GM12878 (cell line): ENCODE measurements at regions not wholly inside any gene's neighbourhood (a gene's known extent, or its start where the extent isn't known, plus 50 kb on each side); places are given as distances from the start of the nearest gene placed in this dataset.

Source experiments
- ATAC-seq: fragments of 200-7000 bp; cut with Tn5 transposase; 3 replicates; pipeline ENCODE4 v1.9.1; 2020; ENCODE audit warnings: mild to moderate bottlenecking, moderate library complexity
- BruUV-seq: library from RNA; stranded (reverse); fragments of 400-500 nt; replicated peaks from 2 replicates; lab custom pipeline; 2021; lab: Mats Ljungman, UMichigan
- CTCF ChIA-PET: fragments of 300-600 bp; sonication (Branson Sonifier 250); formaldehyde crosslinking; extraction: SDS; loops from one replicate; lab custom pipeline; 2021; ENCODE audit warnings: inconsistent platforms; lab: Yijun Ruan, JAX
- POLR2A ChIA-PET: fragments of 350-600 bp; formaldehyde crosslinking; extraction: SDS; loops from one replicate; lab custom pipeline; 2021; ENCODE audit warnings: inconsistent platforms; lab: Charles Lee
- RAD21 ChIA-PET: fragments of 300-600 bp; sonication (Branson Sonifier 250); formaldehyde crosslinking; loops from one replicate; lab custom pipeline; 2023; ENCODE audit warnings: antibody characterized with exemption; ENCODE audit not compliant: unreplicated experiment; lab: Charles Lee
- SMC1A ChIA-PET: fragments of 300-600 bp; sonication (Branson Sonifier 250); formaldehyde crosslinking; loops from one replicate; lab custom pipeline; 2023; ENCODE audit not compliant: unreplicated experiment, uncharacterized antibody; lab: Charles Lee
- DNase-seq: peaks from one replicate; pipeline ENCODE4 v3.0.0-alpha.2; 2011; ENCODE audit warnings: low read depth, low spot score
- FAIRE-seq: peaks from 3 replicates; lab custom pipeline; 2011; peaks lifted over from hg19 to GRCh38; lab: Jason Lieb, UNC
- H2AFZ ChIP-seq: 2 replicates; pipeline ENCODE4 v1.6.0; 2011; ENCODE audit warnings: low read depth, low read length, control low read depth; ENCODE audit not compliant: control insufficient read depth
- H3K27ac ChIP-seq: 2 replicates; pipeline ENCODE4 v1.5.1; 2011; ENCODE audit warnings: control low read depth; ENCODE audit not compliant: control insufficient read depth, insufficient read depth
- H3K27me3 ChIP-seq, 2 experiments: replicated peaks in 1 of 2; 2 replicates each; pipeline versions ENCODE4 v1.6.0 to v1.6.1; 2011; ENCODE audit warnings: low read length in 1 of 2; ENCODE audit not compliant: control insufficient read depth in 2 of 2, insufficient read depth in 2 of 2
- H3K36me3 ChIP-seq, 2 experiments: 2 replicates each; pipeline ENCODE4 v1.5.1; 2011; ENCODE audit warnings: low read length in 1 of 2; ENCODE audit not compliant: control insufficient read depth in 2 of 2, insufficient read depth in 2 of 2
- H3K4me1 ChIP-seq: 2 replicates; pipeline ENCODE4 v1.6.1; 2011; ENCODE audit warnings: mild to moderate bottlenecking, low read length, moderate library complexity, mixed read lengths; ENCODE audit not compliant: control insufficient read depth, insufficient read depth
- H3K4me2 ChIP-seq: 2 replicates; pipeline ENCODE4 v1.6.0; 2011; ENCODE audit warnings: control low read depth; ENCODE audit not compliant: control insufficient read depth, insufficient read depth
- H3K4me3 ChIP-seq: fragments of 200-600 bp; sonication (generic); 2 replicates; pipeline ENCODE4 v1.5.1; 2016
- H3K79me2 ChIP-seq: 2 replicates; pipeline ENCODE4 v1.6.0; 2011; ENCODE audit warnings: low read length; ENCODE audit not compliant: control insufficient read depth, insufficient read depth
- H3K9ac ChIP-seq: 2 replicates; pipeline ENCODE4 v1.8.0; 2011; ENCODE audit warnings: low read length, control low read depth, mixed read lengths; ENCODE audit not compliant: control insufficient read depth, insufficient read depth
- H3K9me3 ChIP-seq: replicated peaks from 3 replicates; pipeline ENCODE4 v1.5.1; 2011; ENCODE audit warnings: mild to moderate bottlenecking, low read length; ENCODE audit not compliant: control insufficient read depth, insufficient read depth
- H4K20me1 ChIP-seq: 2 replicates; pipeline ENCODE4 v1.6.0; 2011; ENCODE audit not compliant: control insufficient read depth, insufficient read depth
- E2F4 ChIP-seq: IDR thresholded peaks from 2 replicates; pipeline ENCODE4 v1.6.1; 2012; ENCODE audit warnings: low read depth, low read length, improper control_type of control experiment
- GATAD2B ChIP-seq: fragments of 450-650 bp; conservative IDR thresholded peaks from 2 replicates; pipeline ENCODE4 v1.6.1; 2017; ENCODE audit warnings: low read depth, mild to moderate bottlenecking, moderate library complexity
- HDAC6 ChIP-seq: fragments of 200-600 bp; sonication (generic); IDR thresholded peaks from one replicate; pipeline ENCODE4 v1.8.0; 2017; ENCODE audit warnings: antibody characterized with exemption; ENCODE audit not compliant: unreplicated experiment
- IKZF2 ChIP-seq, 2 experiments: fragments of 450-650 bp; IDR thresholded peaks; 2 replicates each; pipeline ENCODE4 v1.6.1; 2017; ENCODE audit warnings: mild to moderate bottlenecking in 2 of 2, moderate library complexity in 2 of 2
- MLLT1 ChIP-seq: fragments of 450-650 bp; IDR thresholded peaks from 2 replicates; pipeline ENCODE4 v1.6.1; 2016; ENCODE audit warnings: mild to moderate bottlenecking
- POLR2A ChIP-seq: IDR thresholded peaks from 2 replicates; pipeline ENCODE4 v1.6.1; 2011; ENCODE audit warnings: low read depth, mild to moderate bottlenecking, low read length
- SIN3A ChIP-seq: IDR thresholded peaks from 2 replicates; pipeline ENCODE4 v1.6.1; 2012; ENCODE audit warnings: low read depth, low read length, improper control_type of control experiment
- SMAD1 ChIP-seq: fragments of 450-650 bp; IDR thresholded peaks from 2 replicates; pipeline ENCODE4 v1.6.1; 2018; ENCODE audit warnings: mild to moderate bottlenecking, low read depth; ENCODE audit not compliant: partially characterized antibody
- SUPT20H ChIP-seq: IDR thresholded peaks from 2 replicates; pipeline ENCODE4 v1.6.1; 2011; ENCODE audit warnings: low read depth, mild to moderate bottlenecking, low read length, moderate library complexity, borderline replicate concordance; ENCODE audit not compliant: control insufficient read depth
- WRNIP1 ChIP-seq: IDR thresholded peaks from 2 replicates; pipeline ENCODE4 v1.6.1; 2011; ENCODE audit warnings: low read depth, low read length, improper control_type of control experiment, borderline replicate concordance
- ZBTB33 ChIP-seq: fragments of 450-650 bp; IDR thresholded peaks from 2 replicates; pipeline ENCODE4 v1.6.1; 2017; ENCODE audit warnings: mild to moderate bottlenecking
- ZNF217 ChIP-seq: fragments of 450-650 bp; IDR thresholded peaks from 2 replicates; pipeline ENCODE4 v1.6.1; 2017; ENCODE audit warnings: antibody characterized with exemption, mild to moderate bottlenecking
- ZNF622 ChIP-seq: fragments of 450-650 bp; IDR thresholded peaks from 2 replicates; pipeline ENCODE4 v1.6.1; 2017; ENCODE audit warnings: mild to moderate bottlenecking, inconsistent platforms
- ZSCAN29 ChIP-seq: fragments of 450-650 bp; IDR thresholded peaks from 2 replicates; pipeline ENCODE4 v1.6.1; 2017; ENCODE audit warnings: mild to moderate bottlenecking, moderate library complexity
- WGBS: methylation state at CpG from one replicate; pipeline ENCODE4 v1.1.6; 2016; ENCODE audit warnings: low lambda C conversion rate; ENCODE audit not compliant: insufficient replicate concordance, insufficient coverage; ENCODE audit errors: missing lambda C conversion rate; 5-methylcytosine and 5-hydroxymethylcytosine counted together
- in situ Hi-C: fragments of 300-500 bp; cut with MboI; formaldehyde crosslinking; loops from 9 replicates; pipeline ENCODE4 v1.14.3; 2018; ENCODE audit warnings: mixed read lengths
- intact Hi-C: fragments of 100-400 bp; cut with micrococcal nuclease; formaldehyde crosslinking; loops from one replicate; pipeline ENCODE4 v1.14.2; 2022; ENCODE audit not compliant: unreplicated experiment

DNA sequence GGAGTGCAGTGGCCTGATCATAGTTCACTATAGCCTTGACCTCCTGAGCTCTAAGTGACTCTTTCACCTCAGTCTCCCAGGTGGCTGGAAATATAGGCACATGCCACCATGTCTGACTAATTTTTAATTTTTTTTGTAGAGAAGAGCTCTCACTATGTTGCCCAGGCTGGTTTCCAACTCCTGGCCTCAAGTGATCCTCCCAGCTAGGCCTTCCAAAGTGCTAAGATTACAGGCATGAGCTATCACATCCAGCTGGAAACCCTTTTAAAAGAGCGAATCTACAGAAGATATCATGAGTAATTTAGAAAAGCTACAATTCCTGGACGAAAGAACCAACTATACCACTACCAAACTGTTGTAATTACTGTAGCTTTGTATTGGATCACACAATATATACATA is 394.4 kb upstream of the AUTS2 start (continued):
- TF ChIP-seq ZNF217, result no peak
- no peak for TF ChIP-seq HDAC6

- intact Hi-C loops, result no loop called here
- no peak for ATAC-seq
- no peak for FAIRE-seq
- Histone ChIP-seq H3K9ac (no peak overlapping the region), H3K9me3 (no peaks in the 10 kb centered on the region; the same call in 2 of the 3 replicates), H3K4me3 (no peak overlapping the region), H3K36me3 (no peaks in the 10 kb centered on the region), H3K27ac (no peak overlapping the region), H2AFZ (no peak overlapping the region), H3K79me2 (no peaks in the 10 kb centered on the region), H3K4me1 (no peaks in the 10 kb centered on the region), H3K27me3 (no peaks in the 10 kb centered on the region)
- no TSS peak for BruUV-seq
- DNase-seq, result no peak
- TF ChIP-seq MLLT1, result no peak
- no peak for TF ChIP-seq SUPT20H
- TF ChIP-seq, all 136 proteins: peak for 0
- ChIA-PET CTCF (no interaction called here), RAD21 (interaction anchor here (0.6 kb wide), 1 partner anchor 161 kb away, joined by 3 read pairs; no protein-coding TSS in a partner anchor), POLR2A (no interaction called here), SMC1A (no interaction called here)
- WGBS, result 2% methylated on average over 3 of the region's 3 CpGs
- in situ Hi-C loops, result no loop called here
- H3K4me2 ChIP-seq, result no peak overlapping the region
- no peaks in the 10 kb centered on the region for H4K20me1 ChIP-seq
These were observed 393.3 kb upstream of the AUTS2 start for GRCh38 chr7:69204943-69205342.

GRCh38 chr7:69205581-69205980 is 392.7 kb upstream of the AUTS2 start:
- ChIA-PET SMC1A (interaction anchor here (1.3 kb wide), 1 partner anchor 77 kb away, joined by 3 read pairs; no protein-coding TSS in a partner anchor), POLR2A (no interaction called here), CTCF (no interaction called here), RAD21 (no interaction called here)
- Histone ChIP-seq H3K27ac (no peak overlapping the region), H3K9me3 (no peaks in the 10 kb centered on the region; the same call in 2 of the 3 replicates), H2AFZ (no peak overlapping the region), H3K4me1 (no peaks in the 10 kb centered on the region), H4K20me1 (no peaks in the 10 kb centered on the region), H3K79me2 (no peaks in the 10 kb centered on the region), H3K36me3 (no peaks in the 10 kb centered on the region), H3K4me2 (no peak overlapping the region), H3K9ac (no peak overlapping the region), H3K27me3 (no peaks in the 10 kb centered on the region), H3K4me3 (no peak overlapping the region)
- in situ Hi-C loops (no loop called here), intact Hi-C loops (no loop called here)
- no peak for DNase-seq
- ATAC-seq, result no peak
- BruUV-seq, result no TSS peak
- no peak for FAIRE-seq
- TF ChIP-seq SIN3A (no peak), POLR2A (no peak), ZBTB33 (no peak), SUPT20H (no peak), IKZF2 (IDR thresholded peaks at IDR 0.05) (no peak), ZNF622 (no peak), SMAD1 (no peak), E2F4 (no peak), GATAD2B (no peak), ZSCAN29 (no peak), WRNIP1 (no peak)
